ENCODE measurements at regions not wholly inside any gene's neighbourhood (a gene's known extent, or its start where the extent isn't known, plus 50 kb on each side); places are given as distances from the start of the nearest gene placed in this dataset.

GRCh38 chr1:218980881-218981280 is 192.8 kb upstream of the LYPLAL1 start (continued):
- TF ChIP-seq SMARCE1 (IDR thresholded peaks at IDR 0.05; ENCODE audit: borderline replicate concordance) (no peak), ZNF101 (CRISPR knock-in tag; IDR thresholded peaks at IDR 0.05; ENCODE audit: borderline replicate concordance, low read depth) (no peak), SRF (IDR thresholded peaks at IDR 0.05; ENCODE audit: low read depth, low read length) (no peak)

GRCh38 chr1:218982482-218982881 is 191.2 kb upstream of the LYPLAL1 start:
- Histone ChIP-seq H3K27me3 (ENCODE audit: control insufficient read depth in 1 of 2, insufficient read depth in 2 of 2, low read length in 2 of 2) (no peaks in the 10 kb centered on the region), H4K20me1 (ENCODE audit: insufficient read depth, low read length) (no peaks in the 10 kb centered on the region), H3K27ac (ENCODE audit: extremely low read length, insufficient read depth, low read length) (no peak overlapping the region), H3K9me3 (ENCODE audit: low read length) (no peaks in the 10 kb centered on the region), H3K79me2 (ENCODE audit: insufficient read depth, low read length) (no peaks in the 10 kb centered on the region), H3K36me3 (replicated peaks in 1 of 2; ENCODE audit: control insufficient read depth in 1 of 2, insufficient read depth in 2 of 2, low read length in 2 of 2) (no peaks in the 10 kb centered on the region), H3K9ac (ENCODE audit: insufficient read depth, low read depth, low read length) (no peak overlapping the region), H3K4me3 (replicated peaks in 1 of 3; ENCODE audit: insufficient read depth in 1 of 3, low read depth in 2 of 3, low read length in 3 of 3) (no peak overlapping the region), H3K4me2 (ENCODE audit: low read depth, low read length) (no peak overlapping the region), H2AFZ (ENCODE audit: low read length) (no peak overlapping the region), H3K4me1 (ENCODE audit: insufficient read depth, low read length) (no peaks in the 10 kb centered on the region)
- FAIRE-seq = no peak
- TF ChIP-seq FOXK1 (CRISPR knock-in tag; IDR thresholded peaks at IDR 0.05; ENCODE audit: borderline replicate concordance, low read depth) (no peak), ZNF281 (CRISPR knock-in tag; IDR thresholded peaks at IDR 0.05; ENCODE audit: borderline replicate concordance) (no peak)
- DNase-seq (ENCODE audit: low spot score) = no peak
- ATAC-seq = no peak
- intact Hi-C loops (cut with micrococcal nuclease; ENCODE audit: unreplicated experiment) (loop anchor here (5.0 kb wide), 1 partner anchor 650 kb away; no protein-coding TSS in a partner anchor), in situ Hi-C loops (cut with HindIII; ENCODE audit: extremely low pct_ligation_motif_present, low pct_unique_long_range_greater_than_20kb) (loop anchor here (25.0 kb wide), 1 partner anchor 645 kb away; the partner anchor contains the start of gene TGFB2)
- CTCF ChIA-PET (ENCODE audit: low intra/inter-chr PET ratio, low total read pairs) = no interaction called here
- 0% methylated on average over 1 of the region's 6 CpGs for WGBS (ENCODE audit: low lambda C conversion rate)
- POLR2A ChIA-PET = no interaction called here
- BruUV-seq (replicated peaks) = no TSS peak

All from HepG2 (cell line).